ENCODE measurements at regions not wholly inside any gene's neighbourhood (a gene's known extent, or its start where the extent isn't known, plus 50 kb on each side); places are given as distances from the start of the nearest gene placed in this dataset.

DNA sequence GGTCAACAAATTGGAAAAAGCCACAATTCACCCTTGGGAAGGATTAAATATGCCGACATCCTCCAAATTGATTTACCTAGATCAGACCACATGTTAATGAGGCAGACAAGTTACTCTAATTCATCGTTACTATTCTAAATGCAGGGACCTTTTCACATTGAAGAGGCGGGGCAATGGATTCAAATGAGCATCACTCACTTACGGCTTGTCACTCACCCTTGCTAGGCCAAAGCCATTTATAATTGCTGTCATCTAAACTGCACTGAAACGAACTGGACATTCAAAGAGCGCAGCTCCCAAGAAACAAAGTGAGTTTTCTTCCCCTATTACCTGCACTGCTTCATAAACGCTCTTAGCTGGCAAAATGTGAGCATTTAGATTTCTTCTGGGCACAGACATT, 313.9 kb downstream of the WDR72 start:
- Histone ChIP-seq H3K27me3 (ENCODE audit: low read depth, low read length) (no peaks in the 10 kb centered on the region), H3K9me3 (ENCODE audit: control insufficient read depth in 1 of 2, low read length in 2 of 2) (no peaks in the 10 kb centered on the region), H3K36me3 (ENCODE audit: control insufficient read depth in 1 of 2, insufficient read depth in 2 of 2, low read length in 2 of 2) (no peaks in the 10 kb centered on the region), H3K4me3 (ENCODE audit: low read depth in 1 of 2, low read length in 2 of 2) (no peak overlapping the region), H3K27ac (ENCODE audit: low read length) (no peak overlapping the region), H3K4me1 (ENCODE audit: control insufficient read depth in 1 of 2, insufficient read depth in 2 of 2, low read length in 2 of 2) (no peaks in the 10 kb centered on the region)

DNA sequence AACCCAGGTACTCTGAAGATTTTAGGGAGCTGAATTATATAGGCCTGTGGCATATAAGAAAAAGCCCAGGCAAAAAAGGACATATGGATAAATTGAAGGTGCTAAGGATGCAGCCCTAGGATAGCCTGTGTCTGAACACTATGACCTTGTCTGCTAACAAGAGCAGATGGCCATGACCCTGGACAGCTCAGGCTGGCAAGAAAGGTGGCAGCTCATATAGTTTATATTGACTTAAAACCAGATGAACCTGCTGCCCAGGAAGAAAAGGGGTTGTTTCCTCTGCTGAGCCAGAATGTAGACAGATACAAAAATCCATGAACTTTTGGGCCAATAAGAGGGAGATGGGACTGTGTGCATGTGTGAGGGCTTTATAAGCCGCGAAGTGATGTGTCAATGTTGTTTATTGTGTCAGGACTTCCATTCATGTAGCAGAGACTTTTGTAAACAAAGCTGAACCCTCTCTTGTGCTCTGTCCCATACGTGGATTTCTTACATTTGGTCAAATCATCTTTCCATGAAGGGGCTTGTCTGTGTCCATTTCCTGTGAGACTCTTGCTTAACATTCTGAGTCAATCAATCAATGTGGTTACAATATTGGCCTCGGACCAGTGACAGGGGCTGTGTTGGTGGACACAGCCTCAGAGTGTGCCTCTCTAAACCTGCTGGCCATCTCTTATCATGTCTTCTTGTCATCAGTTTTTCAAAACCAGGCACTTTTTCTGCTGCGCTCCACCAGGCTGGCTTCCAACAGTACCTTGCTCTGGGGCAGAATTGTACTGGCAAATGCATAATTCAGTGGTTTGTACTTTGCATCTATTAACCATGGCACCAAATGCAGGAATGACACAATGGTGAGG, 321.2 kb downstream of the WDR72 start:
- H3K27me3 ChIP-seq (ENCODE audit: low read depth, low read length), result no peaks in the 10 kb centered on the region
- no peak overlapping the region for H3K4me3 ChIP-seq (ENCODE audit: low read depth in 1 of 2, low read length in 2 of 2)
- H3K4me1 ChIP-seq (ENCODE audit: control insufficient read depth in 1 of 2, insufficient read depth in 2 of 2, low read length in 2 of 2), result no peaks in the 10 kb centered on the region
- H3K27ac ChIP-seq (ENCODE audit: low read length), result no peak overlapping the region
- no peaks in the 10 kb centered on the region for H3K9me3 ChIP-seq (ENCODE audit: control insufficient read depth in 1 of 2, low read length in 2 of 2)
- no peaks in the 10 kb centered on the region for H3K36me3 ChIP-seq (ENCODE audit: control insufficient read depth in 1 of 2, insufficient read depth in 2 of 2, low read length in 2 of 2)

DNA sequence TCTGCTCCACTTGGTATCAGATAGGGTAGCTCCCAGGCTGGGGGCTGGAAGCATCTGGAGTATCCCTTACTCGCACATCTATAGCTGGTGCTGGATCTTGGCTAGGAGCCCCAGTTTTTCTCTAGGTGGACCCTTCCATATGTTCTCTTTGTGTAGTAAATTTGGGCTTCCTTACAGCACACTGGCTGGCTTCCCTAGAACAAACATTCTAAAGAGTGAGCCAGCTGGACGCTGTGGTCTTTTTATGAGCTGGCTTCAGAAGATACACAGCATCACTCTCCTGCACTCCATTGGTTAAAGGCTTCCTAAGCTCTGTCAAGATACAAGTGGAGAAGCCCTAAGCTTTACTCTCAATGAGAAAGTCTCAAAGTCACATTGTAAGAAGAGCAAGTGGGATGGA, 322.1 kb downstream of the WDR72 start:
- Histone ChIP-seq H3K27ac (ENCODE audit: low read length) (no peak overlapping the region), H3K4me3 (ENCODE audit: low read depth in 1 of 2, low read length in 2 of 2) (no peak overlapping the region), H3K9me3 (ENCODE audit: control insufficient read depth in 1 of 2, low read length in 2 of 2) (no peaks in the 10 kb centered on the region), H3K36me3 (ENCODE audit: control insufficient read depth in 1 of 2, insufficient read depth in 2 of 2, low read length in 2 of 2) (no peaks in the 10 kb centered on the region), H3K4me1 (ENCODE audit: control insufficient read depth in 1 of 2, insufficient read depth in 2 of 2, low read length in 2 of 2) (no peaks in the 10 kb centered on the region), H3K27me3 (ENCODE audit: low read depth, low read length) (no peaks in the 10 kb centered on the region)

DNA sequence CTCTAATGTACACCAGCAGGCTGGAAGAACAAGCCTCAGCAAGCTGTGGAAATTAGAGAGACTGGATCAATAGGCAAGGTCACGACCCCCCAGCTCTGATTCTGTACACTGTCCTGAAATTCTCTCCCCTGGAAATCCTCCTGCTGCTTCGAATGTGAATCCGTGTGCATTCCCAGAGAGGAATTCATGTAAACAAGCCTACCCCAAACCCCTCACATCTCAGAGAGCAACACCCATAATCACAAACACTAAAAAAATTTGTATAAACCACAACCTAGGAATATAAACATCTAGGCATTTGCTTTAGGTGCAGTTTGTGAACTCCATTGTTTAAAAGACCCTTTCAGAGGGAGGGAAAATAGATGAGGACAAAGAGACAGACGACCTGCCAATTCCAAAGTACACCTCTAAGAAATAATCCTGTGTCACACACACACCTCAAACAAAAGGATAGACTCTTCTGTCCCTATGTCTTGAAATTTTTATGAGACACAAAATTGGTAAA, 325.2 kb downstream of the WDR72 start:
- no peaks in the 10 kb centered on the region for H3K27me3 ChIP-seq (ENCODE audit: low read depth, low read length)
- no peaks in the 10 kb centered on the region for H3K36me3 ChIP-seq (ENCODE audit: control insufficient read depth in 1 of 2, insufficient read depth in 2 of 2, low read length in 2 of 2)
- H3K9me3 ChIP-seq (ENCODE audit: control insufficient read depth in 1 of 2, low read length in 2 of 2), result no peaks in the 10 kb centered on the region
- no peak overlapping the region for H3K4me3 ChIP-seq (ENCODE audit: low read depth in 1 of 2, low read length in 2 of 2)
- H3K4me1 ChIP-seq (ENCODE audit: control insufficient read depth in 1 of 2, insufficient read depth in 2 of 2, low read length in 2 of 2), result no peaks in the 10 kb centered on the region
- H3K27ac ChIP-seq (ENCODE audit: low read length), result no peak overlapping the region

DNA sequence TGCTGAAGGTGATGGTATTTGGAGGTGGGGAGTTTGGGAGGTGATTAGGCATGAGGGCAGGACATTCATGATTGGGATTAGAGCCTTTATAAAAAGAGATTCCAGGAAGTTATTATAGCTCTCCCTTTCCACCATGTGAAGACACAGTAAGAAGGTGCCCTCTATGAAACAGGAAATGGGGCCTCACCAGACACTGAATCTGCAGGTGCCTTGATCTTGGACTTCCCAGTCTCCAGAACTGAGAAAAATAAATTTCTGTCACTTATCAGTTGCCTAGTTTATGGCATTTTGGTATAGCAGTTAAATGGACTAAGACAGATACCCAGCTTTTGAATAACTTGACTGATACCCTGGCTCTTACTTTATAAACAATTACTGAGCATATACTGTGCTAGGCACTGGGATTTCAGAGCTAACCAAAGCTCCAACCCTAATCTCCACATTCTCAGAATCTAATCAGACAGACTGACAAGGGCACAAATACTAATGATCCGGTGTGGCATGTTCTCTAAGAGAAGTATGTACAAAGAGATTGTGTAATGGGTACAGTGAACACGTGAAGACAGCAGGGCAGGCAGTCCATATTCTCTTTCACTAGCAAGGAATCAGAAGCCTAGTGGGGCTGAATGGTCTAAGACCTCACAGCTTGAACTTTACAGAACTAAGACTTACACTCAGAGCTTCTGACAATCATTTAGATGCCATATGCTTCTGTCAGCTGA, 343.1 kb downstream of the WDR72 start:
- H3K27ac ChIP-seq (ENCODE audit: low read length), result no peak overlapping the region

DNA sequence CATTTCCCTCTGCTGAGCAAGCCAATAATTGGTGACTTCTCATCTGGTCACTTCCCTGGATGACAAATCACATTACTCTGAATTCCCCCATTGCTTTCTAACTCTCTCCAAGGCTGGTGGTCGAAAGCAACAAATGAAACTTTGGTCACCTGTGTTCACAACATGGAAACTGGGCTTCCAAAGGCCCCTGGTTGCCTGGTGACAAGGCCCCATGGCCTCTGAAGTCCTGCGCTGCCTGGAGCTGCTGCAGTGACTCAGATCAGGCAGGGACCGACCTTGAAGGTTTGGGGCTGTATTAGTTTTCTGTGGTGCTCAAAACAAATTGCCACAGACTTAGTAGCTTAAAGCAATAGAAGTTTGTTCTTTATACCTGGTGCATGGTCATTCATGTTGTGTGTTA, 345.3 kb downstream of the WDR72 start:
- Histone ChIP-seq H3K4me3 (ENCODE audit: low read depth in 1 of 2, low read length in 2 of 2) (no peak overlapping the region), H3K4me1 (ENCODE audit: control insufficient read depth in 1 of 2, insufficient read depth in 2 of 2, low read length in 2 of 2) (no peaks in the 10 kb centered on the region), H3K36me3 (ENCODE audit: control insufficient read depth in 1 of 2, insufficient read depth in 2 of 2, low read length in 2 of 2) (no peaks in the 10 kb centered on the region), H3K27ac (ENCODE audit: low read length) (no peak overlapping the region), H3K9me3 (ENCODE audit: control insufficient read depth in 1 of 2, low read length in 2 of 2) (peaks cover 0 to 4% of the 10 kb centered on the region in 2 donors), H3K27me3 (ENCODE audit: low read depth, low read length) (no peaks in the 10 kb centered on the region)

More for the DNA sequence above, 343.1 kb downstream of the WDR72 start:
- Histone ChIP-seq H3K4me1 (ENCODE audit: control insufficient read depth in 1 of 2, insufficient read depth in 2 of 2, low read length in 2 of 2) (no peaks in the 10 kb centered on the region), H3K4me3 (ENCODE audit: low read depth in 1 of 2, low read length in 2 of 2) (no peak overlapping the region), H3K27me3 (ENCODE audit: low read depth, low read length) (no peaks in the 10 kb centered on the region), H3K9me3 (ENCODE audit: control insufficient read depth in 1 of 2, low read length in 2 of 2) (peaks cover 0 to 4% of the 10 kb centered on the region in 2 donors), H3K36me3 (ENCODE audit: control insufficient read depth in 1 of 2, insufficient read depth in 2 of 2, low read length in 2 of 2) (no peaks in the 10 kb centered on the region)

DNA sequence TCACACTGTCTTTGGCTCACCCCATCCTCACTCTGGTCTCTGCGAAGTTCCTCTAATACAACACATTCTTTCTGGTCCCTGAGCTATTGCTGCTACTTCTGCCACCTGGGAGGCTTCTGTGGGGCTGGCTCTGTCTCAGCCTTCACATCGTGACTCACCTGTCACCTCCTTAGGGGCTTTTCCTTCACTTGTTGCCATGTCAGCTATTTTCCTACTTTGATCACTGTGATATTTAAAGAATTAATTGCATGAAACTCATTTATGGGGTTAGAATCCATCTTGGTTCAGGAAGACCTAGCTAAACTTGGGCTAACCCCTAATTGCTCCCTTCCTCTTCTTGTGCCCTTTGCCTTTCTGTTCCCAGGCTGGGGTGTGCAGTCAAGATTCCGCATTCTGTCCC, 346.9 kb downstream of the WDR72 start:
- Histone ChIP-seq H3K27ac (ENCODE audit: low read length) (no peak overlapping the region), H3K4me3 (ENCODE audit: low read depth in 1 of 2, low read length in 2 of 2) (no peak overlapping the region), H3K27me3 (ENCODE audit: low read depth, low read length) (no peaks in the 10 kb centered on the region), H3K36me3 (ENCODE audit: control insufficient read depth in 1 of 2, insufficient read depth in 2 of 2, low read length in 2 of 2) (no peaks in the 10 kb centered on the region), H3K9me3 (ENCODE audit: control insufficient read depth in 1 of 2, low read length in 2 of 2) (peaks cover 0 to 4% of the 10 kb centered on the region in 2 donors), H3K4me1 (ENCODE audit: control insufficient read depth in 1 of 2, insufficient read depth in 2 of 2, low read length in 2 of 2) (no peaks in the 10 kb centered on the region)

DNA sequence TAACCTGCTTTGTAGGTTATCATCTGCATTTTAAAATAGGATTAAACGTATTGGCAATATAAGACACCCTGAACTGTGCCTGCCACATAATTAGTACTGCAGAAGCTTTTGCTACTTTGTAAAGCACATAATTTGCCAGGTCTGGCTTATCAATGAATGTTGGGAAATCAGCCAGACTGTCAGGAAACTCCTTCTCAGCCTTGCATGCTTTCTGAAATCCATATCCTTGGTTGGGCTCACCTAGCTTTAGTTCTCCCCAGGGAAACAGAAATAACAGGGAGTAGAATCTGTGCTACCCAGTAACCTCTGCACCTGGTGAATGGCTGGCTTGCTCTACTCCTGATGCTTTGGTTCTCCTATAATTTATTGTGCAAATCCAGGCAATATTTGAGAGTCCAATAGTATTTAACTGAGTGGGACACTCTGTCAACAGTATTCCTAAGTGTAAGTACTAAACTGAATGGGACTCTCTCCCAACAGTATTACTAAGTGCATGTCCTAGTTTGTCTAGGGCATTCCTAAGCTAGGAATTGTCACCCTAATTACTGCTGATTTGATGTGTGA, 354.5 kb downstream of the WDR72 start:
- no peak overlapping the region for H3K27ac ChIP-seq (ENCODE audit: low read length)
- H3K36me3 ChIP-seq (ENCODE audit: control insufficient read depth in 1 of 2, insufficient read depth in 2 of 2, low read length in 2 of 2), result no peaks in the 10 kb centered on the region
- H3K4me1 ChIP-seq (ENCODE audit: control insufficient read depth in 1 of 2, insufficient read depth in 2 of 2, low read length in 2 of 2), result no peaks in the 10 kb centered on the region
- H3K27me3 ChIP-seq (ENCODE audit: low read depth, low read length), result no peaks in the 10 kb centered on the region
- H3K4me3 ChIP-seq (ENCODE audit: low read depth in 1 of 2, low read length in 2 of 2), result no peak overlapping the region
- H3K9me3 ChIP-seq (ENCODE audit: control insufficient read depth in 1 of 2, low read length in 2 of 2), result no peaks in the 10 kb centered on the region

DNA sequence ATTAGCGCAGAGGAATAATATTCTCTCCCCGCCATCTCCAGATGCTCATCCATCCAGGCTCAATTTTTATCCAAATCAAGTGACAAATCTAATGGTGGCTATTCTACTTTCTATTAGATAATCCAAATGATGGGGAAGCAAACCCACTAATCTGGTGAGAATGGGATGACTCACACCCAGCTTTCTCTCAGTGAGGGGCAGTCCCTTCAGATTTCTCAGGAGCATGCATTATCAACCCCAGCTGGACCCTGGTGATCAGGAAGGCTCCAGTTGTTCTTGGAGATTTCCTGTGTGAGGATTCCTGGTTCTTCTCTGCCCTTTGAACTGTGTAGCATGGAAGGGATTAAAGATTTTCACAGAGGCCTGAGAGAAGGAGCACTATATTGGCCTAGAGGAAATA, 358.0 kb downstream of the WDR72 start:
- Histone ChIP-seq H3K4me3 (ENCODE audit: low read depth in 1 of 2, low read length in 2 of 2) (no peak overlapping the region), H3K36me3 (ENCODE audit: control insufficient read depth in 1 of 2, insufficient read depth in 2 of 2, low read length in 2 of 2) (no peaks in the 10 kb centered on the region), H3K4me1 (ENCODE audit: control insufficient read depth in 1 of 2, insufficient read depth in 2 of 2, low read length in 2 of 2) (no peaks in the 10 kb centered on the region), H3K9me3 (ENCODE audit: control insufficient read depth in 1 of 2, low read length in 2 of 2) (no peaks in the 10 kb centered on the region), H3K27me3 (ENCODE audit: low read depth, low read length) (no peaks in the 10 kb centered on the region), H3K27ac (ENCODE audit: low read length) (no peak overlapping the region)

DNA sequence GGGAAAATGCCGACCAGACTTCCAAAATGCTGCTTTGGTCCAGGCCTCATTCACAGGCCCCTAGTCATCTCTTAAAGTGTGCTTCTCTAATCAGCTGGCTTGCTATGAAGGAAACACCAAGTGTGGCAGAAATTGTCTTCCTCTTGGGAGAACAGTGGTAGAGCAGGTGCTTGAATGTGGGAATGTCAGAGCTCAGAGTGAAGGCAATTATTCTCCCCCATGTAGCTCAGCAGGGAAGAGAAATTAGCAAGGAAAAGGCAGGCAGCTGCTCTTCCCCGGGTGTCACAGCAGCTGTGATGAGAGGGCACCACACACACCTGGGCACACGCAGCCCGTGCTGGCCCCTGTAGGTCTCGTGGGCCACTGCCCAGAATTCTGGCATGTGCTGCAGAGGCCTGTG, 358.5 kb downstream of the WDR72 start:
- Histone ChIP-seq H3K9me3 (ENCODE audit: control insufficient read depth in 1 of 2, low read length in 2 of 2) (no peaks in the 10 kb centered on the region), H3K4me1 (ENCODE audit: control insufficient read depth in 1 of 2, insufficient read depth in 2 of 2, low read length in 2 of 2) (no peaks in the 10 kb centered on the region), H3K36me3 (ENCODE audit: control insufficient read depth in 1 of 2, insufficient read depth in 2 of 2, low read length in 2 of 2) (no peaks in the 10 kb centered on the region), H3K4me3 (ENCODE audit: low read depth in 1 of 2, low read length in 2 of 2) (no peak overlapping the region), H3K27ac (ENCODE audit: low read length) (no peak overlapping the region), H3K27me3 (ENCODE audit: low read depth, low read length) (no peaks in the 10 kb centered on the region)

DNA sequence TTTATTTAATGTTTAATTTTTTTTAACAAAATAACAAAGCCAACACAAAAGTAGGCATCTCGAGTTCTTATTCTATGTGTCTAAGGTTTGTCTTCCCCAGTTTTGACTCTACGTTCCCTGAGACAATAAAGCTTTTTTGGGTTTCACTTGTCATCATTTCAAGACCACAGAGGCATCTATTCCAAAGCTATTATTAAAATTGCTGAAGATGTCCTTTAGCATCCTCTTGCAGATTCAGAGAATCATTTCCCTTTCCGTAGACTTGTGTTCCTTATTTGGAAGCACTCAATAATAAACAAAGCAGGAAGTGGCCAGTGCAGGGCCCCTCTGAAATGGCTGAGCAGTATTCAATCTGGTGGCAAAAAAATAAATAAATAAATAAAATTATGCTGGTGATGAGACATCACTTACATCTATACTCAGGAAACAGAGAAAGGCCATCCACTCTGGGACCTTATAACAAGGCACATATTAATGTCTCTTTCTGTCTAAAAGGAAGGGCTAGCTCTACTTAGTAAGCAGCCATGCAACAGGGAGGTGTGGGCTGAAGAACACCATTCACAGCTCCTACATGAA, 362.3 kb downstream of the WDR72 start:
- no peaks in the 10 kb centered on the region for H3K9me3 ChIP-seq (ENCODE audit: control insufficient read depth in 1 of 2, low read length in 2 of 2)

More for the DNA sequence above, 362.3 kb downstream of the WDR72 start:
- Histone ChIP-seq H3K27ac (ENCODE audit: low read length) (no peak overlapping the region), H3K27me3 (ENCODE audit: low read depth, low read length) (no peaks in the 10 kb centered on the region), H3K4me1 (ENCODE audit: control insufficient read depth in 1 of 2, insufficient read depth in 2 of 2, low read length in 2 of 2) (no peaks in the 10 kb centered on the region), H3K36me3 (ENCODE audit: control insufficient read depth in 1 of 2, insufficient read depth in 2 of 2, low read length in 2 of 2) (no peaks in the 10 kb centered on the region), H3K4me3 (ENCODE audit: low read depth in 1 of 2, low read length in 2 of 2) (no peak overlapping the region)
